ENCODE measurements at regions not wholly inside any gene's neighbourhood (a gene's known extent, or its start where the extent isn't known, plus 50 kb on each side); places are given as distances from the start of the nearest gene placed in this dataset.
"Not testable (repeated sequence)": the region's sequence is repeated elsewhere in the genome, so short reads cannot be mapped to it uniquely, and the experiment has no call there.

DNA sequence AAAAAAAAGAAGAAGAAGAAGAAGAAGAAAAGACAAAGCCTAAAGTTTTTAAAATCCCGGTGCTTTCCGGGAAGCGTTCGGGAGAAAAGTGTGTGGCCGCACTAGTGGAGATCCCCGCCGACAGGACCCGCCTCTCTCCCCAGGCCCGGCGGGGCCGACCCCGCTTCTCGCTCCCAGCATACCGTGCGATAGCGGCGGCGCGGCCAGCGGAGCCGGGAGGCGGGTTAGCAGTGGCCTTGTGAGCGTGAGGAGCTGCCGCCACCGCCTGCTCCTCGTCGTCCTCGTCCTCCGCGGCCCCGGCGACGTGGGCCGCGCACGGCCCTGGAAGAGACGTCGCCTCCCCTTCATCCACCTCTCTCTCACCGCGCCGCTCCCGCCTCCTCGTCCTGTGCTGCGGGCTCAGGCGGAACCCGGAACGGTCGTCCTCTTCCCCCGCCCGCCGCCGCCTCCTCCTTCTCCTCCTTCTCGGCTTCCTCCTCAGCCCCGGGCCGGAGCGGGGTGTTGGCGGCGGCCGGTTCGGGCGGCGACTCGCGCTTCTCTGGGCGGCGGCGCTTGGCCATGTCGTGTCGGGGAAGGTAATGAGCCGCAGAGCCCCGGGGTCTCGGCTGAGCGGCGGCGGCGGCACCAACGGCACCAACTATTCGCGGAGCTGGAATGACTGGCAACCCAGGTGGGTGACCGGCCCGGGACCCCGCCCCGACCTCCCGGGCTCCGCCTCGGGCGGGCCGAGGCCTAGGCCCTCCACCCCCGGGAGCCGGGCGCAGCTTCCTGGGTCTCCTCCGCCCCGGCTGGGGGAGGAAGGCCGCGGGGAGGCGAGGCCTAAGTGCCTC, 62.6 kb upstream of the CDR2 start:
- H3K9ac ChIP-seq (ENCODE audit: insufficient read depth in 1 of 2, low read length in 2 of 2): peak overlapping the region in 1 of 2 donors; percentile 42
- peak; percentile 81 for ATAC-seq (ENCODE audit: insufficient read depth, low FRiP score)
- not testable (repeated sequence) for H3K4me1 ChIP-seq (ENCODE audit: control insufficient read depth in 5 of 5, insufficient read depth in 5 of 5, low read length in 5 of 5); H3K36me3 ChIP-seq (ENCODE audit: control insufficient read depth in 4 of 4, insufficient read depth in 4 of 4, low read length in 4 of 4); H3K9me3 ChIP-seq (ENCODE audit: control insufficient read depth in 4 of 4, insufficient read depth in 3 of 4, low read length in 3 of 4); H3K27me3 ChIP-seq (ENCODE audit: control insufficient read depth in 3 of 3, insufficient read depth in 3 of 3, low read length in 2 of 3)
- peak overlapping the region; percentile 99 for H3K27ac ChIP-seq (ENCODE audit: low read depth in 1 of 2, low read length in 1 of 2)
- 0 to 1% methylated on average over 67 to 91 of the region's 96 CpGs for WGBS, 2 donors
- peak; percentile 83 to 85 (median 83) for DNase-seq
- peak overlapping the region; percentile 81 for H3K4me3 ChIP-seq

GRCh38 chr16:22436326-22436822, 62.0 kb upstream of the CDR2 start:
- H3K27me3 ChIP-seq (ENCODE audit: control insufficient read depth in 3 of 3, insufficient read depth in 3 of 3, low read length in 2 of 3); H3K4me1 ChIP-seq (ENCODE audit: control insufficient read depth in 5 of 5, insufficient read depth in 5 of 5, low read length in 5 of 5); H3K4me3 ChIP-seq; H3K36me3 ChIP-seq (ENCODE audit: control insufficient read depth in 4 of 4, insufficient read depth in 4 of 4, low read length in 4 of 4); H3K9me3 ChIP-seq (ENCODE audit: control insufficient read depth in 4 of 4, insufficient read depth in 3 of 4, low read length in 3 of 4); DNase-seq: not testable (repeated sequence)
- peak; percentile 67 for ATAC-seq (ENCODE audit: insufficient read depth, low FRiP score)
- 1 to 2% methylated on average over 3 of the region's 6 CpGs for WGBS, 2 donors
- Histone ChIP-seq H3K9ac (ENCODE audit: insufficient read depth in 1 of 2, low read length in 2 of 2) (peak overlapping the region in 1 of 2 donors; percentile 42), H3K27ac (ENCODE audit: low read depth in 1 of 2, low read length in 1 of 2) (peak overlapping the region in 1 of 2 donors; percentile 99)

GRCh38 chr16:22431314-22431713, 56.9 kb upstream of the CDR2 start:
- H3K36me3 ChIP-seq (ENCODE audit: control insufficient read depth in 4 of 4, insufficient read depth in 4 of 4, low read length in 4 of 4): peaks cover 0 to 17% (median 5%) of the 10 kb centered on the region in 4 donors
- H3K9me3 ChIP-seq (ENCODE audit: control insufficient read depth in 4 of 4, insufficient read depth in 3 of 4, low read length in 3 of 4): not testable (repeated sequence)

DNA sequence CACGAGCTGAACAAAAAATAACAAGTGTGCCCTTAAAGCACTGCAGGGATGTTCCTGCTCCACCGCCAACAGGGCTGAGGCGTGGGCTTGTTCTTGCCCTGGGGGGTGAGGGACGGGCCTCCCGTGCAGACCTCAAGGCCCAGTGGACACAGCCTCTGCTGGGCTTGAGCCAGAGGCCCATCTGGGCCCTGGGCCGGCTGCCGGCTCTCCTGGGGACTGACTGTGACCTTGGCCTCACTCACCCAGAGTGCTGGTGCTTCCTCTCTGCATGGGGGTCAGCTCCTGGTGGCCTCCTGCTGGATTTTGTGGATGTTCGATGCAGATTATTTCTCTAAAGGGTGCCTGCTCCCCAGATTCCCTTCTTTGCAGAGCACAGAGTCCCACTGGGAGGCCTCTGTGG, 54.2 kb upstream of the CDR2 start:
- DNase-seq: no peak
- Histone ChIP-seq H3K27me3 (ENCODE audit: control insufficient read depth in 3 of 3, insufficient read depth in 3 of 3, low read length in 2 of 3) (no peaks in the 10 kb centered on the region), H3K4me3 (no peak overlapping the region), H3K36me3 (ENCODE audit: control insufficient read depth in 4 of 4, insufficient read depth in 4 of 4, low read length in 4 of 4) (peaks cover 0 to 25% (median 6%) of the 10 kb centered on the region in 4 donors), H3K4me1 (ENCODE audit: control insufficient read depth in 5 of 5, insufficient read depth in 5 of 5, low read length in 5 of 5) (peaks cover 0 to 11% (median 5%) of the 10 kb centered on the region in 5 donors), H3K9me3 (ENCODE audit: control insufficient read depth in 4 of 4, insufficient read depth in 3 of 4, low read length in 3 of 4) (peaks cover 0 to 2% (median 0%) of the 10 kb centered on the region in 4 donors), H3K9ac (ENCODE audit: insufficient read depth in 1 of 2, low read length in 2 of 2) (no peak overlapping the region), H3K27ac (ENCODE audit: low read depth in 1 of 2, low read length in 1 of 2) (no peak overlapping the region)
- TF ChIP-seq CTCF (IDR thresholded peaks at IDR 0.05; ENCODE audit: control extremely low read depth, extremely low read depth): no peak
- WGBS, 2 donors: 83 to 94% methylated on average over 8 of the region's 8 CpGs
- ATAC-seq (ENCODE audit: insufficient read depth, low FRiP score): no peak

More at GRCh38 chr16:22431314-22431713, 56.9 kb upstream of the CDR2 start:
- not testable (repeated sequence) for H3K4me1 ChIP-seq (ENCODE audit: control insufficient read depth in 5 of 5, insufficient read depth in 5 of 5, low read length in 5 of 5); DNase-seq; ATAC-seq (ENCODE audit: insufficient read depth, low FRiP score); H3K27ac ChIP-seq (ENCODE audit: low read depth in 1 of 2, low read length in 1 of 2); H3K27me3 ChIP-seq (ENCODE audit: control insufficient read depth in 3 of 3, insufficient read depth in 3 of 3, low read length in 2 of 3); H3K4me3 ChIP-seq; H3K9ac ChIP-seq (ENCODE audit: insufficient read depth in 1 of 2, low read length in 2 of 2)
- WGBS, 2 donors: 92 to 93% methylated on average over 8 of the region's 9 CpGs

GRCh38 chr16:22427556-22427955, 53.1 kb upstream of the CDR2 start:
- ATAC-seq (ENCODE audit: insufficient read depth, low FRiP score): no peak
- H3K36me3 ChIP-seq (ENCODE audit: control insufficient read depth in 4 of 4, insufficient read depth in 4 of 4, low read length in 4 of 4): peaks cover 0 to 25% (median 7%) of the 10 kb centered on the region in 4 donors
- 96% methylated on average over 10 of the region's 10 CpGs for WGBS, 2 donors

More at GRCh38 chr16:22427556-22427955, 53.1 kb upstream of the CDR2 start:
- H3K4me1 ChIP-seq (ENCODE audit: control insufficient read depth in 5 of 5, insufficient read depth in 5 of 5, low read length in 5 of 5): peaks cover 0 to 11% (median 6%) of the 10 kb centered on the region in 5 donors
- H3K4me3 ChIP-seq: no peak overlapping the region
- H3K27ac ChIP-seq (ENCODE audit: low read depth in 1 of 2, low read length in 1 of 2): no peak overlapping the region
- H3K9ac ChIP-seq (ENCODE audit: insufficient read depth in 1 of 2, low read length in 2 of 2): no peak overlapping the region
- TF ChIP-seq CTCF (IDR thresholded peaks at IDR 0.05; ENCODE audit: control extremely low read depth, extremely low read depth): no peak
- H3K27me3 ChIP-seq (ENCODE audit: control insufficient read depth in 3 of 3, insufficient read depth in 3 of 3, low read length in 2 of 3): no peaks in the 10 kb centered on the region
- H3K9me3 ChIP-seq (ENCODE audit: control insufficient read depth in 4 of 4, insufficient read depth in 3 of 4, low read length in 3 of 4): peaks cover 0 to 3% (median 0%) of the 10 kb centered on the region in 4 donors
- no peak for DNase-seq
